NCI-H2107 (cell line): ENCODE measurements at regions not wholly inside any gene's neighbourhood (a gene's known extent, or its start where the extent isn't known, plus 50 kb on each side); places are given as distances from the start of the nearest gene placed in this dataset.
"Not testable (repeated sequence)": the region's sequence is repeated elsewhere in the genome, so short reads cannot be mapped to it uniquely, and the experiment has no call there.

ENCODE experiments used
- DNase-seq: peaks from one replicate; lab custom pipeline; 2025; lab: John Stamatoyannopoulos, UW

GRCh38 chr10:109650228-109650627 is 273.1 kb downstream of the XPNPEP1 start:
- DNase-seq = no peak

DNA sequence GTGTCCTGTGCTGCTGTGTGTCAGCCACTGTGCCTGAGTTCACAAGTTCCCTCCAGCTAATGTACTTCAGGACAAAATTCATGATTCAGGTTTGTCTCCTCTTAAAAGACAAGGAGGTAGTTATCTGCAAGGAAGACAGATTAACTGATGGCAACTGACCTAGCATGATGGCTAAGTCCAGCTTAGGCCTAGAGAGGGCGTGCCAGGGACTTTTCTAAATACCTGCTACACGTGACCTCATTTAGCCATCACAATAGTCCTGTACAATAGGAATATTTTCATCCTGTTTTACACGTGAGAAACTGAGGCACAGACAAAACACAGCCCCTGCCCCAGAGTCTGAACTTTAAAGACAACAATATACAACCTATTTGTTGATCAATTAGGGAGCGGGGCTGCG is 275.7 kb downstream of the XPNPEP1 start:
- DNase-seq = no peak

- no peak for DNase-seq
Measured at GRCh38 chr10:109633846-109634245, 289.5 kb downstream of the XPNPEP1 start.

DNA sequence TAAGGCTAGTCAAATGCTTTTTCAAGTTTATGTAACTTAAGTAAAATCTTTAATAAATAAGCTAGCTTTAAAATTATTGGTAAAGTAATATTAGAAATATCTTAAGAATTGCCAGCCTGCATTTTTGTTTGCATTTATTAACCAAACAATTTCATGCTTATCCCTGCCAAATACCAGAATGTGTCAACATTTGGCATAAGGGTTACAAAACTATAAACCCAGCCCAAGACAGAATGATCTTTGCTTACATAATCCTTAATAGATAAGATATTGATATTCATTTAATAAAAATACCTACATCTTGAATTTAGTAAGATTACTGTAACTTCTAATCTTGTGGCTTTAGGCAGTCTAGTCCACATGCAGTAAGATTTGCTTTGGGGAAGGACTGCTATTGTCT is 290.3 kb downstream of the XPNPEP1 start:
- DNase-seq = not testable (repeated sequence)

- no peak for DNase-seq
Measured at GRCh38 chr10:109624939-109625338, 298.4 kb downstream of the XPNPEP1 start.

DNA sequence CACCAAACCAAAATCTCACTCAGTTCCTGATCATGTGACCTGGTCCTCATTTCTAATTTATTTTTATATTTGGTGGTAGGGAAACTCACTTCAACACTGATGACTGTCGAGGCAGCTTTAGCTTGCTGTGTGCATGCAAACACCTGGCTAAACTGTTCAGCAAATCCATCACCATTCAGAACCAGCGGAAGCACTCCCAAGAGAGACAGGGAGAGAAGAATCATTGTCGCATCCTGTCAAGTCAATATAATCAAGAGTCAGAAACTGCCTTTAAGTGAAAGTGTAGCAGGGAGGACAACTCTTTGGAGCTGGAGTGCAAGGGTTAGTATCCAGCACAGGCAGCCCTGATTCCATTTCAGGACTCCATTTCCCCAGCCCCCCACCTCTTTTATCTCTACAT is 300.7 kb downstream of the XPNPEP1 start:
- DNase-seq = no peak

DNA sequence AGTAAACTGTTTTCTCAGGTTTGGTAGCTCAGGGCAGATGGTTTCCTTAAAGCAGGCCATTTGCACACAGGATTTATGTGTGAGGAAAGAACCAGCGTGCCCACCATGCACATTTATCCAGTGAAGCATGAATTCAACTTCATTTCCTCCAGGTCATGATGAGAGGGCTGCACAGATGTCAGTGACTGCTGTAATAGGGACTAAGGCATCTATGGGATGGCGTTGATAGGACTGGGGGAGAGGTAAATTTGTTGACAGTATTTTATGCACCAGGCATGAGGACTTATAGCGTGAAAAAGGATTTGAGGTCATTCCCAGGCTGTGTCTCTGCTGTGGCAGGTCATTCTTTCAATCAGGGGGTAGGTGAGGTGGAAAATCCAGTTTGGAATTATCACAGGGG is 302.9 kb downstream of the XPNPEP1 start:
- DNase-seq = no peak

GRCh38 chr10:109619914-109620313 is 303.4 kb downstream of the XPNPEP1 start:
- DNase-seq = no peak

GRCh38 chr10:109618748-109619147 is 304.6 kb downstream of the XPNPEP1 start:
- DNase-seq = no peak

DNA sequence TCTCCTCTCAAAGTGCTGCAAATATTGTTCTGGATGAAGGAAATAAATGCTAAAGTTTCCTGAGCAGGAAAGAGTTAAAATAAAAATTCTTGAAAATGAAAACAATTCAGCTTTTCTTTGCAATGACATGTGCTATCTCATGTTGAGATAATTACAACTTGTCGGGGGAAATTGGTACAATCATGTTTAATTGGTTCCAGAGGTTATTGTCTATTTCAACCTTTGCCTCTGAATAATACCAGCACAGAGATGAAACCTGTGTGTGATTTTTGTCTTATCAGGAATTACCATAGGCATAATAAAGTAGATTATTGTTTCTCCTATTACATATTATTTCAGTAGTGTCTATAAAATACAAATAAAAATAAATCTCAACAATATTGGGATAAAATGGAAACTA is 305.0 kb downstream of the XPNPEP1 start:
- no peak for DNase-seq

- DNase-seq = no peak
Measured at GRCh38 chr10:109616359-109616980, 306.8 kb downstream of the XPNPEP1 start.

DNA sequence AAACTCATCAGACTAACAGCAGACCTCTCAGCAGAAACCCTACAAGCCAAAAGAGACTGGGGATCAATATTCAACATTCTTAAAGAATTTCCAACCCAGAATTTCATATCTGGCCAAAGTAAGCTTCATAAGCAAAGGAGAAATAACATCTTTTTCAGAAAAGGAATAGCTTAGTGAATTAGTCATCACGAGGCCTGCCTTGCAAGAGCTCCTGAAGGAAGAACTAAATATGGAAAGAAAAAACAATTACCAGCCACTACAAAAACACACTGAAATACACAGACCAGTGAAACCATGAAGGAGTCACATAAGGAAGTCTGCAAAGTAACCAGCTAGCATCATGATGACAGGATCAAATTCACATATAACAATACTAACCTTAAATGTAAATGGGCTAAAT is 328.0 kb downstream of the XPNPEP1 start:
- not testable (repeated sequence) for DNase-seq

- no peak for DNase-seq
Measured at GRCh38 chr10:109593682-109594081, 329.6 kb downstream of the XPNPEP1 start.

DNA sequence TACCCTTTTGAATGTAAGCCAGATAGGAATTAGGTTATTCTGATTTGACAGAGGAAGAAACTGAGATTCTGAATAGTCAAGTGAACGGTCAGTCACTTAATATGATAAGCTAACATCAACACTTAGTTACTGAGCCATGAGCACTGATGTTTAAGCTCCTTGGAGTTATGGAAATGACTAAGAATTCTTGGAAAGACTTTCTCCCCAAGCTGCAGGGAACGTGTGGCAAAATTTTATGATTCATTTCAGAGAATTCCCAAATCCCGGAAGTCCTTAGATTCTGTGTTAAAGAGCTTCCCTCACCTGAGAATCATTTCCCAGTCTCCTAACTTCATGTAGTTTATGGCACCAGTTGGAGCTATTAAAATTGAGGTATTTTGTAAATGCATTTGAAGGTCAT is 330.9 kb downstream of the XPNPEP1 start:
- no peak for DNase-seq

DNA sequence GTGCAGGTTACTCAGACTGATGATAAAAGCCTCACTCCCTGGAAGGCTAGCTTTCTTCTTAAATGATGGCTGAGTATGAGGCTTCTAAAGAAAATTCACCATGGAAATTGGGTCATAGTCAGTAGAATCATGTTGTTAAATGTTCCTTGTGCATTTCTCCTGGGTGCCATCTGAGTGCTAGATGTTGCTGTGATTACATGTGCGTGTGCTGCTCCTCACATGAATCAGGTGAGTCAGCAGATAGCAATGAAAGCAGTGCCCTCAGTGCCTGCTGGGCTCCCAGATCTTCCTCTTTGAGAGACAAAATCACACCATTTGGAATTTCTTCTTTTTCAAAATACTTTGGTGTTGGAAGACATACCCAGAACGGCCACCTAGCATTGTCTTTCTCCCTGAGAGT is 331.7 kb downstream of the XPNPEP1 start:
- DNase-seq = no peak

GRCh38 chr10:109588259-109588658 is 335.1 kb downstream of the XPNPEP1 start:
- no peak for DNase-seq

GRCh38 chr10:109587366-109587765 is 335.9 kb downstream of the XPNPEP1 start:
- no peak for DNase-seq

- DNase-seq = no peak
Measured at GRCh38 chr10:109556399-109556798, 366.9 kb downstream of the XPNPEP1 start.

- DNase-seq = not testable (repeated sequence)
Measured at GRCh38 chr10:109542050-109542603, 381.2 kb downstream of the XPNPEP1 start.

GRCh38 chr10:109534193-109534592 is 389.1 kb downstream of the XPNPEP1 start:
- DNase-seq = no peak

GRCh38 chr10:109529258-109529657 is 394.1 kb downstream of the XPNPEP1 start:
- DNase-seq = no peak

GRCh38 chr10:109517748-109518147 is 405.6 kb downstream of the XPNPEP1 start:
- DNase-seq = no peak

GRCh38 chr10:109504401-109504800 is 418.9 kb downstream of the XPNPEP1 start:
- no peak for DNase-seq

DNA sequence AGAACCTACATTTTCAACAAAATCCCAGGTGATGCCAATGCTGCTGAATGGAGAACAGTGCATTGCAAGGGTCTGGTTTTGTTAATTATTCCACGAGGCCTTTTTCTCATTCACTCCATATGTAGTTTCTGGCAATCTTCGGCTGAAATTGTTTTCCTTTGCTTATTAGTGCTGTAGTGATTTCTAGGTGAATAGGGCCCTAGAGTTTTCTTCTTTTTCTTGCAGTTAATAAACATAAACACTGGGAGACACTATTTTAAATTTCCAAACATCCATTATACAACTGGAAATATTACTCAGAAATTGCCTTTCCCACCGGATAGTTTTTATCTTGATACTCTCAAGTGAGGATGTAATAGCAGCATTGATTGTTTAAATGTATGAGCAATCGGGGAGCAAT is 435.6 kb downstream of the XPNPEP1 start:
- DNase-seq = no peak
